ENCODE measurements at regions not wholly inside any gene's neighbourhood (a gene's known extent, or its start where the extent isn't known, plus 50 kb on each side); places are given as distances from the start of the nearest gene placed in this dataset.

- TF ChIP-seq CTCF (IDR thresholded peaks at IDR 0.05; ENCODE audit: low read depth, low read length, missing control alignments), result no peak
- DNase-seq (ENCODE audit: low read depth), result no peak
- H3K4me3 ChIP-seq (ENCODE audit: low read depth, low read length), result no peak overlapping the region
These were observed 137.5 kb upstream of the INPP4B start for GRCh38 chr4:142983589-142983988.

- no peak overlapping the region for H3K4me3 ChIP-seq (ENCODE audit: low read depth, low read length)
- no peak for DNase-seq (ENCODE audit: low read depth)
- TF ChIP-seq CTCF (IDR thresholded peaks at IDR 0.05; ENCODE audit: low read depth, low read length, missing control alignments), result peak; percentile 10
These were observed 138.9 kb upstream of the INPP4B start for GRCh38 chr4:142984871-142985585.

GRCh38 chr4:143016171-143016570 is 168.5 kb upstream of the USP38 start:
- DNase-seq (ENCODE audit: low read depth), result no peak
- no peak overlapping the region for H3K4me3 ChIP-seq (ENCODE audit: low read depth, low read length)
- no peak for TF ChIP-seq CTCF (IDR thresholded peaks at IDR 0.05; ENCODE audit: low read depth, low read length, missing control alignments)

- no peak for TF ChIP-seq CTCF (IDR thresholded peaks at IDR 0.05; ENCODE audit: low read depth, low read length, missing control alignments)
- no peak overlapping the region for H3K4me3 ChIP-seq (ENCODE audit: low read depth, low read length)
- DNase-seq (ENCODE audit: low read depth), result no peak
These were observed 167.5 kb upstream of the USP38 start for GRCh38 chr4:143017210-143017609.

GRCh38 chr4:143019351-143019750 is 165.4 kb upstream of the USP38 start:
- no peak overlapping the region for H3K4me3 ChIP-seq (ENCODE audit: low read depth, low read length)
- no peak for DNase-seq (ENCODE audit: low read depth)
- no peak for TF ChIP-seq CTCF (IDR thresholded peaks at IDR 0.05; ENCODE audit: low read depth, low read length, missing control alignments)

GRCh38 chr4:143021384-143021783 is 163.3 kb upstream of the USP38 start:
- peak; percentile 38 for DNase-seq (ENCODE audit: low read depth)
- H3K4me3 ChIP-seq (ENCODE audit: low read depth, low read length), result no peak overlapping the region
- TF ChIP-seq CTCF (IDR thresholded peaks at IDR 0.05; ENCODE audit: low read depth, low read length, missing control alignments), result no peak

All from GM12864 (cell line).